K562 (cell line): ENCODE measurements at regions not wholly inside any gene's neighbourhood (a gene's known extent, or its start where the extent isn't known, plus 50 kb on each side); places are given as distances from the start of the nearest gene placed in this dataset.

Source experiments
- ATAC-seq: fragments of 200-7000 bp; cut with Tn5 transposase; 3 replicates; pipeline ENCODE4 v1.9.1; 2020; ENCODE audit warnings: moderate library complexity
- BruUV-seq: library from RNA; stranded (reverse); fragments of 400-500 nt; replicated peaks from 2 replicates; lab custom pipeline; 2021; lab: Mats Ljungman, UMichigan
- CTCF ChIA-PET: fragments of 300-600 bp; formaldehyde crosslinking; extraction: SDS; loops from one replicate; lab custom pipeline; 2021; ENCODE audit warnings: low intra/inter-chr PET ratio; lab: Yijun Ruan, JAX
- POLR2A ChIA-PET: fragments of 300-600, 350-650 bp; sonication (Branson Sonifier 250); formaldehyde crosslinking; extraction: SDS; loops from one replicate; lab custom pipeline; 2021; ENCODE audit warnings: antibody characterized with exemption, inconsistent platforms; lab: Yijun Ruan, JAX
- DNase-seq, 4 experiments: peaks; one replicate each; pipeline versions ENCODE4 v3.0.0 to v3.0.0-alpha.2; 2011 to 2018; ENCODE audit warnings: low spot score in 3 of 4, mixed read lengths in 3 of 4; ENCODE audit errors: extremely low read depth in 1 of 4
- FAIRE-seq: peaks from 2 replicates; lab custom pipeline; 2011; peaks lifted over from hg19 to GRCh38; lab: Jason Lieb, UNC
- H2AFZ ChIP-seq: 2 replicates; pipeline ENCODE4 v1.6.0; 2011; ENCODE audit warnings: low read depth, low read length, control low read depth, inconsistent platforms
- H3K27ac ChIP-seq: fragments of 200-600 bp; 3 replicates; pipeline ENCODE4 v1.8.0; 2011; ENCODE audit warnings: low read depth, mild to moderate bottlenecking, control low read depth, inconsistent platforms, low read length, moderate library complexity, mixed read lengths; ENCODE audit errors: extremely low read depth
- H3K27me3 ChIP-seq, 2 experiments: fragments of 300-600 bp in 1 of 2; 2 replicates in 1 of 2; 3 replicates in 1 of 2; pipeline versions ENCODE4 v1.6.0 to v1.8.0; 2011; ENCODE audit warnings: inconsistent platforms in 2 of 2, low read length in 2 of 2, mild to moderate bottlenecking in 1 of 2, mixed read lengths in 1 of 2, moderate library complexity in 1 of 2; ENCODE audit not compliant: control insufficient read depth in 2 of 2, insufficient read depth in 2 of 2
- H3K36me3 ChIP-seq: fragments of 300-600 bp; 3 replicates; pipeline ENCODE4 v1.8.0; 2011; ENCODE audit warnings: mild to moderate bottlenecking, low read length, inconsistent platforms; ENCODE audit not compliant: control insufficient read depth, insufficient read depth
- H3K4me1 ChIP-seq, 2 experiments: fragments of 200-600 bp in 1 of 2; replicated peaks in 1 of 2; 2 replicates in 1 of 2; 3 replicates in 1 of 2; pipeline versions ENCODE4 v1.5.1 to v1.8.0; 2011; ENCODE audit warnings: inconsistent platforms in 2 of 2, low read length in 2 of 2, mild to moderate bottlenecking in 1 of 2, mixed read lengths in 1 of 2, moderate library complexity in 1 of 2; ENCODE audit not compliant: control insufficient read depth in 2 of 2, insufficient read depth in 2 of 2
- H3K4me2 ChIP-seq: 2 replicates; pipeline ENCODE4 v1.6.1; 2011; ENCODE audit warnings: low read length, control low read depth, inconsistent platforms, mixed read lengths; ENCODE audit not compliant: insufficient read depth
- H3K4me3 ChIP-seq: fragments of 200-600 bp; sonication (generic), shearing (Covaris generic); 2 replicates; pipeline ENCODE4 v1.5.1; 2016; ENCODE audit warnings: control low read depth, inconsistent platforms
- H3K79me2 ChIP-seq: fragments of 200-600 bp; 3 replicates; pipeline ENCODE4 v1.8.0; 2011; ENCODE audit warnings: low read length, inconsistent platforms; ENCODE audit not compliant: control insufficient read depth, insufficient read depth
- H3K9ac ChIP-seq, 2 experiments: 2 replicates each; pipeline versions ENCODE4 v1.6.0 to v1.6.1; 2011; ENCODE audit warnings: low read depth in 2 of 2, low read length in 2 of 2, control low read depth in 1 of 2, inconsistent platforms in 1 of 2, mild to moderate bottlenecking in 1 of 2, mixed read lengths in 1 of 2; ENCODE audit not compliant: insufficient read depth in 1 of 2
- H3K9me1 ChIP-seq: one replicate; pipeline ENCODE4 v1.6.0; 2011; ENCODE audit warnings: inconsistent platforms, mild to moderate bottlenecking, low read length, moderate library complexity; ENCODE audit not compliant: control insufficient read depth, insufficient read depth
- H3K9me3 ChIP-seq: replicated peaks from 2 replicates; pipeline ENCODE4 v1.5.1; 2011; ENCODE audit warnings: low read depth, low read length, inconsistent platforms; ENCODE audit not compliant: control insufficient read depth, insufficient read depth
- H4K20me1 ChIP-seq: replicated peaks from 2 replicates; pipeline ENCODE4 v1.6.1; 2011; ENCODE audit warnings: low read length, inconsistent platforms, mixed read lengths; ENCODE audit not compliant: control insufficient read depth, insufficient read depth
- DIDO1 ChIP-seq: fragments of 450-650 bp; IDR thresholded peaks from 2 replicates; pipeline ENCODE4 v1.6.1; 2016; ENCODE audit warnings: low read depth, missing biosample characterization, missing genetic modification characterization
- FIP1L1 ChIP-seq: fragments of 200-400 bp; formaldehyde crosslinking; IDR thresholded peaks from 2 replicates; pipeline ENCODE4 v1.6.1; 2018; ENCODE audit warnings: mild to moderate bottlenecking, low read depth, low read length; ENCODE audit not compliant: poor library complexity, severe bottlenecking
- KLF6 ChIP-seq: fragments of 250-450 bp; sonication (Bioruptor Pico); IDR thresholded peaks from 2 replicates; pipeline ENCODE4 v1.4.0; 2020; ENCODE audit warnings: mild to moderate bottlenecking, moderate library complexity, borderline replicate concordance
- NFIC ChIP-seq: fragments of 450-650 bp; IDR thresholded peaks from 2 replicates; pipeline ENCODE4 v1.6.1; 2017; ENCODE audit warnings: mild to moderate bottlenecking, inconsistent platforms
- NFIX ChIP-seq: fragments of 250-450 bp; sonication (Bioruptor Pico); IDR thresholded peaks from 2 replicates; pipeline ENCODE4 v1.4.0; 2020; ENCODE audit warnings: low read depth, mild to moderate bottlenecking, moderate library complexity
- NR4A1 ChIP-seq, 2 experiments: fragments of 250-450 bp in 1 of 2; fragments of 450-650 bp in 1 of 2; sonication (Bioruptor Pico) in 1 of 2; IDR thresholded peaks; 2 replicates each; pipeline versions ENCODE4 v1.4.0 to v1.6.1; 2016 to 2020; ENCODE audit warnings: mild to moderate bottlenecking in 2 of 2, missing compliant biosample characterization in 1 of 2, missing genetic modification characterization in 1 of 2, moderate library complexity in 1 of 2
- POLR3G ChIP-seq: IDR thresholded peaks from 2 replicates; pipeline ENCODE4 v1.6.1; 2011; ENCODE audit not compliant: insufficient read length, insufficient replicate concordance; ENCODE audit errors: extremely low read depth
- USF2 ChIP-seq: sonication (generic); formaldehyde crosslinking; IDR thresholded peaks from 2 replicates; pipeline ENCODE4 v1.5.0; 2020; ENCODE audit warnings: missing genetic modification reagents
- ZC3H11A ChIP-seq: IDR thresholded peaks from 2 replicates; pipeline ENCODE4 v1.6.1; 2012; ENCODE audit warnings: low read depth, low read length, improper control_type of control experiment
- WGBS: fragments of 100-300 bp; shearing (Covaris generic); methylation state at CpG from one replicate; pipeline ENCODE4 v1.1.6; 2016; ENCODE audit warnings: low coverage, mixed read lengths; ENCODE audit not compliant: insufficient coverage; ENCODE audit errors: missing lambda C conversion rate; 5-methylcytosine and 5-hydroxymethylcytosine counted together
- in situ Hi-C: fragments of 300-500 bp; cut with MboI; formaldehyde crosslinking; loops from 4 replicates; pipeline ENCODE4 v1.15.0; 2018; ENCODE audit warnings: inconsistent platforms, mixed read lengths
- intact Hi-C: fragments of 100-400 bp; cut with micrococcal nuclease; formaldehyde crosslinking; loops from 2 replicates; pipeline ENCODE4 v1.14.2; 2022

- H3K9me3 ChIP-seq = no peaks in the 10 kb centered on the region
- ChIA-PET POLR2A (interaction anchor here (1.4 kb wide), 1 partner anchor 10 kb away, joined by 5 read pairs; no protein-coding TSS in a partner anchor), CTCF (no interaction called here)
- TF ChIP-seq KLF6 = no peak
- peak; percentile 46; the same call in 1 of the 2 replicates for TF ChIP-seq NFIX (CRISPR knock-in tag)
- no peak for TF ChIP-seq DIDO1
- TF ChIP-seq NFIC = peak; percentile 59; the same call in 1 of the 2 replicates
- no peaks in the 10 kb centered on the region for H3K27me3 ChIP-seq
- no TSS peak for BruUV-seq
- no peak for ATAC-seq
- H4K20me1 ChIP-seq = no peaks in the 10 kb centered on the region
- in situ Hi-C loops = no loop called here
- H3K79me2 ChIP-seq = no peaks in the 10 kb centered on the region
- no peak overlapping the region for H3K4me3 ChIP-seq
- H3K4me2 ChIP-seq = no peak overlapping the region
- intact Hi-C loops = no loop called here
- FAIRE-seq = no peak
- 7% methylated on average over 2 of the region's 2 CpGs for WGBS
- no peak overlapping the region for H2AFZ ChIP-seq
- H3K9me1 ChIP-seq = no peaks in the 10 kb centered on the region
- DNase-seq = no peak
- H3K27ac ChIP-seq = no peak overlapping the region
- no peak overlapping the region for H3K9ac ChIP-seq
- H3K36me3 ChIP-seq = no peaks in the 10 kb centered on the region
- H3K4me1 ChIP-seq = no peaks in the 10 kb centered on the region
These were observed 362.0 kb upstream of the CDH10 start for GRCh38 chr5:25006734-25007133.

GRCh38 chr5:25006237-25006636 is 361.5 kb upstream of the CDH10 start:
- in situ Hi-C loops (no loop called here), intact Hi-C loops (no loop called here)
- H2AFZ ChIP-seq = no peak overlapping the region
- H3K79me2 ChIP-seq = no peaks in the 10 kb centered on the region
- CTCF ChIA-PET = no interaction called here
- H3K36me3 ChIP-seq = no peaks in the 10 kb centered on the region
- BruUV-seq = no TSS peak
- no peak overlapping the region for H3K4me3 ChIP-seq
- H3K4me1 ChIP-seq = no peaks in the 10 kb centered on the region
- POLR2A ChIA-PET = no interaction called here
- no peaks in the 10 kb centered on the region for H3K9me1 ChIP-seq
- FAIRE-seq = no peak
- no peak overlapping the region for H3K9ac ChIP-seq
- H3K9me3 ChIP-seq = no peaks in the 10 kb centered on the region
- WGBS = 0% methylated on average over 4 of the region's 4 CpGs
- H3K4me2 ChIP-seq = no peak overlapping the region
- TF ChIP-seq POLR3G = no peak
- TF ChIP-seq USF2 (CRISPR knock-in tag) = no peak
- TF ChIP-seq FIP1L1 = no peak
- TF ChIP-seq NR4A1 (CRISPR knock-in tag; IDR thresholded peaks at IDR 0.05) = no peak
- TF ChIP-seq NR4A1 (tag; IDR thresholded peaks at IDR 0.05) = no peak
- no peak for TF ChIP-seq ZC3H11A
- no peaks in the 10 kb centered on the region for H3K27me3 ChIP-seq
- no peak for ATAC-seq
- no peaks in the 10 kb centered on the region for H4K20me1 ChIP-seq
- DNase-seq = no peak
- no peak overlapping the region for H3K27ac ChIP-seq
